ENCODE measurements at regions not wholly inside any gene's neighbourhood (a gene's known extent, or its start where the extent isn't known, plus 50 kb on each side); places are given as distances from the start of the nearest gene placed in this dataset.

DNA sequence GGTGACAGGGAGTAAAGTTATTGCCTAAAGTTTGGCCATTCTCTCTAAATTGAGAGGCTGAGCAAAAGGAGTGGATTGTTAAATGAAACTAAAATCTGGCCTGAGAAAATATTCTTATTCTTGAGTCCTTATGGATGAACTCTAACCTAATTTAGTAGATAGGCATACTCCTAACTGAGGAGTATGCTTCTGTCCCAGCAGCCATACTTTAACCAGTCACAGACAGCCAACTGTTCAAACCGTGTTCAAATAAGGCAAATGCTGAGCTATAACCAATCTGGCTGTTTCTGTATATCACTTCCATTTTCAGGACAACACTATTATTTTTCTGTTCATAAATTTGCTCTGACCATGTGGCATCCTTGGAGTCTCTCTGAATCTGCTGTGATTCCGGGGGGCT is 75.9 kb upstream of the RERGL start:
- TF ChIP-seq, protein P1, sequence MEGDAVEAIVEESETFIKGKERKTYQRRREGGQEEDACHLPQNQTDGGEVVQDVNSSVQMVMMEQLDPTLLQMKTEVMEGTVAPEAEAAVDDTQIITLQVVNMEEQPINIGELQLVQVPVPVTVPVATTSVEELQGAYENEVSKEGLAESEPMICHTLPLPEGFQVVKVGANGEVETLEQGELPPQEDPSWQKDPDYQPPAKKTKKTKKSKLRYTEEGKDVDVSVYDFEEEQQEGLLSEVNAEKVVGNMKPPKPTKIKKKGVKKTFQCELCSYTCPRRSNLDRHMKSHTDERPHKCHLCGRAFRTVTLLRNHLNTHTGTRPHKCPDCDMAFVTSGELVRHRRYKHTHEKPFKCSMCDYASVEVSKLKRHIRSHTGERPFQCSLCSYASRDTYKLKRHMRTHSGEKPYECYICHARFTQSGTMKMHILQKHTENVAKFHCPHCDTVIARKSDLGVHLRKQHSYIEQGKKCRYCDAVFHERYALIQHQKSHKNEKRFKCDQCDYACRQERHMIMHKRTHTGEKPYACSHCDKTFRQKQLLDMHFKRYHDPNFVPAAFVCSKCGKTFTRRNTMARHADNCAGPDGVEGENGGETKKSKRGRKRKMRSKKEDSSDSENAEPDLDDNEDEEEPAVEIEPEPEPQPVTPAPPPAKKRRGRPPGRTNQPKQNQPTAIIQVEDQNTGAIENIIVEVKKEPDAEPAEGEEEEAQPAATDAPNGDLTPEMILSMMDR (IDR thresholded peaks at IDR 0.05) = no peak
- no peak for TF ChIP-seq ZFX (IDR thresholded peaks at IDR 0.05; ENCODE audit: borderline replicate concordance)
- no peak overlapping the region for H3K27ac ChIP-seq

DNA sequence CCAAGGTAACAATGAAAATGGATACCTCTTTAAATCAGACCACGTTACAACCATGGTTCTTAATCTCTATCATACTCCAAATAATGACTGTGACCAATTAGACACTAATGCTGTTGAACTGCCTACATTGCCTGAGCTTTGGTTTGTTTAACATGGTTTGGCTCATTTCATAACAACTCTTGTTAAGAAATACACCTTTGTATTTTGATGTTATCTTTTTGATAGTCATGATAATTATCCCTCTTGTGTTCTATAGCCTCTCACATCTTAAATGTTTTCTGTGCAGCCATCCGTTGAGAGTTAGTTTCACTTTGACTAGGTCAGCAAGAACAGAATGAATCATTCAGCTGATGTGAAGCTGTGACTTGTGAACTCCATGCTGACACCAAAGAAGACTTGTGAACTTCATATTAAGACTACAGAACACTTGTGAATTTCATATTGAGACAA is 75.5 kb upstream of the RERGL start:
- no peak overlapping the region for H3K27ac ChIP-seq
- TF ChIP-seq, protein P1 (IDR thresholded peaks at IDR 0.05) = no peak
- TF ChIP-seq ZFX (IDR thresholded peaks at IDR 0.05; ENCODE audit: borderline replicate concordance) = no peak

DNA sequence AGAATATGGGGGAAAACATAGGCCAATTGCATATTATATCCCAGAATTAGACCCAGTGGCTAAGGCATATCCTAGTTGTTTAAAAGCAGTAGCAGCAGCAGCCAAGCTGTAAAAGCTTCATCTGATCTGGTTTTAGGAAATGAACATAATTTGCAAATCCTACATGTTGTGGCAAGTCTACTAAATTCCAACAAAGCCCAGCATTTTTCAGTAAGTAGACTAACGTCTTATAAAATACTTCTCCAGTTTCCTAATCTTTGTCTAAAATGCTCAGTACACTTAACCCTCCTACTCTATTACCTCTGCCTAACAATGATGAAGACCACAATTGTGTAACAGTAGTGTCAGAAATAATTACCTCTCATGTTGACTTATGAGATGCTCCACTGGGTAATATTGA is 70.9 kb upstream of the RERGL start:
- no peak for TF ChIP-seq ZFX (IDR thresholded peaks at IDR 0.05; ENCODE audit: borderline replicate concordance)
- TF ChIP-seq, protein P1 (IDR thresholded peaks at IDR 0.05) = no peak
- H3K27ac ChIP-seq = no peak overlapping the region

DNA sequence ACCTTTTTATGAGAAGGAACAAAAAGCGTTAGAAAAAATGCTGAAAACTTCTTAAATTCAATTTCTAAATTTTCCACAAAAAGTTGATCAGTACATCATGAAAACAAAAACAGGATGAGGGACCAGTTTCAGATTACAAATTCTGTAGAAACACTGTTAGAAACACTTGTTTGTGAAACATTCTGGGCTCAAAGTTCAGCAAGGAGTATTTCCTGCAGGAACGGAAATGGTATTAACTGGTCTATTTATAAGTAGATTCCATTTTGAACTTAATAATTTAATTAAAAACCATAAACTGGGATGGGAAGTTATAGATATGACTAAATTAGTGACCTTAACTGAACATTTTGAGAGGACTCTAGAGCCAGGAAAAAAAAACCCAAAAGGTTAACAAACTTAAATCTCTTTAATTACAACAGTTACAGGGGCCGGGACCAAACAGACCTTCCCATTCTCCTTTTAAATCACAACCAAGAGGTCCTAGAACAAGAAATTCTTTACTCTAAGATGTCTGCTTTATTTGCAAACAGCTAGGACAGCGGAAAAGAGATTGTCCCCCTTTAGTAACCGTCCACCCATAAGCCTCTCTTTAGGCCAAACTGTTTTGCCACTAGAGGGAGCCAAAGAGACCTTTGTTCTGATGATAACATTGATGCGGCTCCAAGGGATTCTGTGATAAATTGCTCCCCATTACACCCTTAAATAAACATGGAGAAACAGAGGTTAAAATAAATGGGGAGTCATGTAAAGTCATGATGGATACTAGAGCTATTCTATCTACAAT is 69.0 kb upstream of the RERGL start:
- H3K27ac ChIP-seq = no peak overlapping the region
- TF ChIP-seq ZFX (IDR thresholded peaks at IDR 0.05; ENCODE audit: borderline replicate concordance) = no peak
- TF ChIP-seq, protein P1 (IDR thresholded peaks at IDR 0.05) = peak; percentile 89

DNA sequence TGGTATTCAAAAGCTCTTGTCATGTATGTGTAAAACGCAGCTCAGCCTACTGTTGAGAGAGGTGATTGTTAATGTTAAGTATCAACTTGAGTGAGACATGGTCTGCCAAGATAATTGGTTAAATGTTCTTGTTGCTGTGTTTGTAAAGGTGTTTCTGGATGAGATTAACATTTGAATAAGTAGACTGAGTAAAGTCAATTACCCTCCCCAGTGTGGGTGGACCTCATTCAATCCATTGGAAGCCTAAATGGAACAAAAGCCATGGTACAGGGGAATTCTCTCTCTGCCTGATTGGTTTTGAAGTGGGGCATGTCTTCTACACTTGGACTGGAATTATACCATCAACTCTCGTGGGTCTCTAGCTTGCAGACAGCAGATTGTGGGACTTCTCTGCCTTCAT is 63.8 kb upstream of the RERGL start:
- TF ChIP-seq, protein P1 (IDR thresholded peaks at IDR 0.05) = no peak
- no peak for TF ChIP-seq ZFX (IDR thresholded peaks at IDR 0.05; ENCODE audit: borderline replicate concordance)
- H3K27ac ChIP-seq = no peak overlapping the region

DNA sequence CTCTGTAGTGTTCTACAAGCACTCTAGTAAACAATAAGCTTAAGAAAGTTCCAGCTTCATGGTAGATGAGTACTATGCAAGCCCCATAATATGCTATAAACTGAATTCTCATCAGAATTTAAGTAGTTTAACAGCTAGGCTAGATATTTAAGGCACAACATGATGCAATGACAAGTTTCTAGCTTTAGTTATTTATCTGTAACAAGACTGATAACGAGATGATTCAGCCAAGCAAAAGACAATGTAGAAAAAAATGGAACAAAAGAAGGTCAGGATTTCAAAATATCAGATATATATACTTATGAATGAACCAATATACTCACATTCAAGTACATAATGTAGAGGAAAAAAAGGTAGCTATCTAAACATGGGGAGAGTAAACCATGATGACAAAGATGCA is 61.0 kb upstream of the RERGL start:
- no peak overlapping the region for H3K27ac ChIP-seq
- TF ChIP-seq, protein P1 (IDR thresholded peaks at IDR 0.05) = no peak
- TF ChIP-seq ZFX (IDR thresholded peaks at IDR 0.05; ENCODE audit: borderline replicate concordance) = no peak

DNA sequence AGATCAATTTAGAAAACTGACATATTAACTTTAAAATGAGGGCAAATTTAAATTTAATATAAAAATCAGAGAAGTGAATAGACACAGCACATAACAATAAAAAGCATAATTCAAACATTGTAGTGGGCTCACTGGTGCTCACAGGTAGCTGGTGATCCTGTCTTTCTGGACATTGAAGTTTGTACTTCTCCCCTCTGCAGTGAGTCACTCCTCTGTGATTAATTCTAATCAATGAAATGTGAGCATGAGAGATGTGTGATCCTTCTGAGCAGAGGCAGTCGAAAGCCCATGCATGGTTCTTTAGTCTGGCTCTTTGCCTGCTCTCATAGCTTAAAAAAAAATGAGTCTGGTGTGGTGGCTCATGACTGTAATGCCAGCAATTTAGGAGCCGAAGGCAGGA is 59.0 kb upstream of the RERGL start:
- TF ChIP-seq ZFX (IDR thresholded peaks at IDR 0.05; ENCODE audit: borderline replicate concordance) = no peak
- TF ChIP-seq, protein P1 (IDR thresholded peaks at IDR 0.05) = no peak
- no peak overlapping the region for H3K27ac ChIP-seq
